Ovary (tissue), 3 donors: ENCODE measurements at regions not wholly inside any gene's neighbourhood (a gene's known extent, or its start where the extent isn't known, plus 50 kb on each side); places are given as distances from the start of the nearest gene placed in this dataset.

Experiments
- EP300 ChIP-seq: sonication (generic); formaldehyde crosslinking; IDR thresholded peaks from one replicate; pipeline ENCODE4 v1.6.1; 2017; ENCODE audit warnings: antibody characterized with exemption
- POLR2A ChIP-seq: fragments of 450-650 bp; IDR thresholded peaks from one replicate; pipeline ENCODE4 v1.6.1; 2017; ENCODE audit warnings: antibody characterized with exemption, mild to moderate bottlenecking, moderate library complexity
- TF ChIP-seq, protein P1 (sequence below), 3 donors: fragments of 450-650 bp in 2 of 3; fragments of 200-600 bp in 1 of 3; IDR thresholded peaks; one replicate each; pipeline versions ENCODE4 v1.5.1 to v1.8.0; 2016 to 2022; ENCODE audit warnings: antibody characterized with exemption in 3 of 3, mild to moderate bottlenecking in 1 of 3
- donor health status: DM: no; HTN: no; CAD: no.

DNA sequence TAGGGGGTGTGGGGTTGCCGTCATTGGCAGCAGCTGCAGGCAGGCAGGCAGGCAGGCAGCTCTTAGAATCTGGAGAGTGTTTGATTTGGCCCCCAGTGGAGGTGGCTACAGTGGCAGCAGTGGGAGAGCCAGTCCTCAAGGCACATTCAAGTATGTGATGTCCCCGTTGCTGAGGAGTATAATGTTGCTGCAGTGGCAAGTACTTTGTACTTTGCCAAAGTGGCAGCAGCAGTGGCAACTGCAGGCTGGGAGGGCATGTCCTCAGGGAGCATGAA is 147.1 kb downstream of the PAPOLA start:
- TF ChIP-seq POLR2A: no peak
- TF ChIP-seq, protein P1, sequence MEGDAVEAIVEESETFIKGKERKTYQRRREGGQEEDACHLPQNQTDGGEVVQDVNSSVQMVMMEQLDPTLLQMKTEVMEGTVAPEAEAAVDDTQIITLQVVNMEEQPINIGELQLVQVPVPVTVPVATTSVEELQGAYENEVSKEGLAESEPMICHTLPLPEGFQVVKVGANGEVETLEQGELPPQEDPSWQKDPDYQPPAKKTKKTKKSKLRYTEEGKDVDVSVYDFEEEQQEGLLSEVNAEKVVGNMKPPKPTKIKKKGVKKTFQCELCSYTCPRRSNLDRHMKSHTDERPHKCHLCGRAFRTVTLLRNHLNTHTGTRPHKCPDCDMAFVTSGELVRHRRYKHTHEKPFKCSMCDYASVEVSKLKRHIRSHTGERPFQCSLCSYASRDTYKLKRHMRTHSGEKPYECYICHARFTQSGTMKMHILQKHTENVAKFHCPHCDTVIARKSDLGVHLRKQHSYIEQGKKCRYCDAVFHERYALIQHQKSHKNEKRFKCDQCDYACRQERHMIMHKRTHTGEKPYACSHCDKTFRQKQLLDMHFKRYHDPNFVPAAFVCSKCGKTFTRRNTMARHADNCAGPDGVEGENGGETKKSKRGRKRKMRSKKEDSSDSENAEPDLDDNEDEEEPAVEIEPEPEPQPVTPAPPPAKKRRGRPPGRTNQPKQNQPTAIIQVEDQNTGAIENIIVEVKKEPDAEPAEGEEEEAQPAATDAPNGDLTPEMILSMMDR (IDR thresholded peaks at IDR 0.05): no peak
- TF ChIP-seq EP300: no peak
